Lung (tissue), 11 donors: ENCODE measurements at regions not wholly inside any gene's neighbourhood (a gene's known extent, or its start where the extent isn't known, plus 50 kb on each side); places are given as distances from the start of the nearest gene placed in this dataset.

Experiments
- ATAC-seq: fragments of 200-7000 bp; cut with Tn5 transposase; one replicate; pipeline ENCODE4 v1.9.1; 2020; ENCODE audit warnings: moderate number of reproducible peaks; ENCODE audit not compliant: insufficient read depth, low FRiP score
- DNase-seq, 3 donors: peaks; one replicate each; pipeline ENCODE4 v3.0.0-alpha.2; 2013 to 2017
- H3K27ac ChIP-seq, 2 donors: one replicate each; pipeline ENCODE4 v1.5.1; 2013; ENCODE audit warnings: mild to moderate bottlenecking in 2 of 2, moderate library complexity in 2 of 2, control low read depth in 1 of 2, inconsistent platforms in 1 of 2, low read depth in 1 of 2, low read length in 1 of 2
- H3K27me3 ChIP-seq, 3 donors: one replicate each; pipeline ENCODE4 v1.5.1; 2013; ENCODE audit warnings: low read length in 2 of 3; ENCODE audit not compliant: control insufficient read depth in 3 of 3, insufficient read depth in 3 of 3
- H3K36me3 ChIP-seq, 4 donors: one replicate each; pipeline ENCODE4 v1.5.1; 2013; ENCODE audit warnings: low read length in 4 of 4, mild to moderate bottlenecking in 1 of 4, moderate library complexity in 1 of 4; ENCODE audit not compliant: control insufficient read depth in 4 of 4, insufficient read depth in 4 of 4
- H3K4me1 ChIP-seq, 5 donors: one replicate each; pipeline ENCODE4 v1.5.1; 2013; ENCODE audit warnings: low read length in 5 of 5, mild to moderate bottlenecking in 2 of 5, moderate library complexity in 1 of 5; ENCODE audit not compliant: control insufficient read depth in 5 of 5, insufficient read depth in 5 of 5
- H3K4me3 ChIP-seq: one replicate; pipeline ENCODE4 v1.5.1; 2013; ENCODE audit warnings: mild to moderate bottlenecking, control low read depth, moderate library complexity
- H3K9ac ChIP-seq, 2 donors: one replicate each; pipeline ENCODE4 v1.5.1; 2013; ENCODE audit warnings: low read length in 2 of 2, control low read depth in 1 of 2; ENCODE audit not compliant: insufficient read depth in 1 of 2
- H3K9me3 ChIP-seq, 4 donors: one replicate each; pipeline ENCODE4 v1.5.1; 2013; ENCODE audit warnings: low read length in 3 of 4, mild to moderate bottlenecking in 1 of 4, moderate library complexity in 1 of 4; ENCODE audit not compliant: control insufficient read depth in 4 of 4, insufficient read depth in 3 of 4
- WGBS, 2 donors: extraction: QIAGEN DNeasy Blood & Tissue Kit; methylation state at CpG; one replicate each; pipeline ENCODE4 v1.1.7; 2013; 5-methylcytosine and 5-hydroxymethylcytosine counted together
- TF ChIP-seq, protein P1 (sequence below): IDR thresholded peaks from 2 replicates; pipeline ENCODE4 v1.5.1; 2012; ENCODE audit warnings: mild to moderate bottlenecking; ENCODE audit errors: control extremely low read depth, extremely low read depth
- donor health status: control.
- donor health status: control.
- donor health status: Bipolar disorder and iron deficiency.
- donor health status: healthy.
- donor health status: DM: yes; HTN: yes; CAD: no.

DNA sequence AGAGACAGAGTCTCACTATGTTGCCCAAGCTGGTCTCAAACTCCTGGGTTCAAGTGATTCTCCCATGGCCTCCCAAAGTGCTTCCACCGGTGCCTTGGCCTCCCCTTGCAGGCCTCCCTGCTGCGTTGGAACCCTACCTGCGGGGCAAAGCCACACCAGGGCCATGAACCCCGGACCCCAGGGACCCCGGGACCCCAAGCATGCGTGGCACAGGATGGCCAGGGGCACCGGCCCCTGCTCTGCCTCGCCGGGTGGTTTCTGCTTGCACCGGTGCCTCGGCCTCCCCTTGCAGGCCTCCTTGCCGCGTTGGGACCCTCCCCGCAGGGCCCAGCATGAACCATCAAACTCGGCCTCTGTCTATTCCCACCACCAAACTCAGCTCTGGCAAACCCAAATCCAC, 301.0 kb upstream of the NPVF start:
- DNase-seq (no peak), ATAC-seq (no peak)
- Histone ChIP-seq H3K27me3 (peaks cover 0 to 8% (median 0%) of the 10 kb centered on the region in 3 donors), H3K4me3 (no peak overlapping the region), H3K4me1 (peaks cover 0 to 8% (median 2%) of the 10 kb centered on the region in 5 donors), H3K9me3 (no peaks in the 10 kb centered on the region), H3K27ac (no peak overlapping the region), H3K9ac (no peak overlapping the region), H3K36me3 (no peaks in the 10 kb centered on the region)
- WGBS, 2 donors, result 95 to 96% methylated on average over 15 of the region's 15 CpGs
- TF ChIP-seq, protein P1, sequence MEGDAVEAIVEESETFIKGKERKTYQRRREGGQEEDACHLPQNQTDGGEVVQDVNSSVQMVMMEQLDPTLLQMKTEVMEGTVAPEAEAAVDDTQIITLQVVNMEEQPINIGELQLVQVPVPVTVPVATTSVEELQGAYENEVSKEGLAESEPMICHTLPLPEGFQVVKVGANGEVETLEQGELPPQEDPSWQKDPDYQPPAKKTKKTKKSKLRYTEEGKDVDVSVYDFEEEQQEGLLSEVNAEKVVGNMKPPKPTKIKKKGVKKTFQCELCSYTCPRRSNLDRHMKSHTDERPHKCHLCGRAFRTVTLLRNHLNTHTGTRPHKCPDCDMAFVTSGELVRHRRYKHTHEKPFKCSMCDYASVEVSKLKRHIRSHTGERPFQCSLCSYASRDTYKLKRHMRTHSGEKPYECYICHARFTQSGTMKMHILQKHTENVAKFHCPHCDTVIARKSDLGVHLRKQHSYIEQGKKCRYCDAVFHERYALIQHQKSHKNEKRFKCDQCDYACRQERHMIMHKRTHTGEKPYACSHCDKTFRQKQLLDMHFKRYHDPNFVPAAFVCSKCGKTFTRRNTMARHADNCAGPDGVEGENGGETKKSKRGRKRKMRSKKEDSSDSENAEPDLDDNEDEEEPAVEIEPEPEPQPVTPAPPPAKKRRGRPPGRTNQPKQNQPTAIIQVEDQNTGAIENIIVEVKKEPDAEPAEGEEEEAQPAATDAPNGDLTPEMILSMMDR, result no peak

DNA sequence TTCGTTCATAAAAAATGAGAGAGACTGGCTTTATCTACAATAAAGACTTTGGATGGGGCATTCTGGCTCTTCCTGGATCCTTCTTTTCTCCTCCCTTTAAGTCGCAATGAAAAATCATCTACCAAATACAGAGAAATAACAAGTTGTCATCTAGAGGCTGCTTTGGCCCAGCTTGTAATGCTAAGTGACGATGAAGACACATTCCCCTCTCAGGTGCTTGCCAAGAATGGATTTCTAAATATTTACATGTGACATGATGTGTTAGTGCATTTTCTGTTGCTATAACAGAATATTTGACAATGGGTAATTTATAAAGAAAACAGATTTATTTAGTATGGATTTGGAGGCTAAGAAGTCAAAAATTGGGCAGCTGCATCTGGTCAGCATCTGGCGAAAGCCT, 308.6 kb upstream of the NPVF start:
- Histone ChIP-seq H3K4me1 (peaks cover 0 to 24% (median 0%) of the 10 kb centered on the region in 5 donors), H3K4me3 (no peak overlapping the region), H3K27me3 (no peaks in the 10 kb centered on the region), H3K9me3 (no peaks in the 10 kb centered on the region), H3K36me3 (no peaks in the 10 kb centered on the region), H3K9ac (no peak overlapping the region), H3K27ac (no peak overlapping the region)
- 78 to 81% methylated on average over 4 of the region's 4 CpGs for WGBS, 2 donors
- ATAC-seq, result no peak
- TF ChIP-seq, protein P1, result no peak
- peak; percentile 30 to 80 (median 76) for DNase-seq

DNA sequence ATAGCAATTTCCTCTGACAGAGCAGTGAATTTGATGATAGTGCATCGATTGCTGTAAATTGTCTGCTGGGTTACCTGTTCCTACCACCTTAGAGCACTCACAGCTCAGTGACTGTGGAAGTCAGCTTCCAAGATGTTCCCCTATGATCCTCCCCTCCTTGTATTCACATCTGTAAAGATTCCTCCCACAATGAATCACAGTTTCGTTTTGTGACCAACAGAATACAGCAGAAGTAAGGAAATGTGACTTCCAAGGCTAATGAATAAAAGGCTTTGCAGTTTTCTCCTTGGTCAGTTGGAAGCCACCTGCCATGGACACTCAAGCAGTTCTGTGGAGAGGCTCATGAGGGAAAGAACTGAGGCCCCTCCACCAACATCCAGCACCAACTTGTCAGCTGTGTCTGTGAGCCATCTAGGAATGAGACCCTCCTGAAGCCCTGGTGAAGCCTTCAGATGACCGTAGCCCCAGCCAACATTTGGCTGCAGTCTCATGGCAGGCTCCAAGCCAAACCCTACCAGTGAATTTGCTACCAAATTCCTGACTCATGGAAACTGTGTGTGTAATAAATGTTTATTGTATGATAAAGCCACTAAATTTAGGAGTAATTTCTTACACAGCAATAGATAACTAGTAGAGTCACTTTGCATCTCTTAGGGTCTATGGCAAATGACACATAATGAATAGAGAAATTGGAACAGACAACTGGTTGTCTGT, 309.5 kb upstream of the NPVF start:
- ATAC-seq (no peak), DNase-seq (no peak)
- no peak overlapping the region for H3K4me3 ChIP-seq
- no peak overlapping the region for H3K27ac ChIP-seq
- 75 to 89% methylated on average over 3 of the region's 3 CpGs for WGBS, 2 donors
- no peak overlapping the region for H3K9ac ChIP-seq
- no peaks in the 10 kb centered on the region for H3K9me3 ChIP-seq
- TF ChIP-seq, protein P1, result no peak
- H3K27me3 ChIP-seq, result no peaks in the 10 kb centered on the region
- no peaks in the 10 kb centered on the region for H3K36me3 ChIP-seq
- H3K4me1 ChIP-seq, result peaks cover 0 to 24% (median 0%) of the 10 kb centered on the region in 5 donors
